ENCODE measurements at regions not wholly inside any gene's neighbourhood (a gene's known extent, or its start where the extent isn't known, plus 50 kb on each side); places are given as distances from the start of the nearest gene placed in this dataset.
"Not testable (repeated sequence)": the region's sequence is repeated elsewhere in the genome, so short reads cannot be mapped to it uniquely, and the experiment has no call there.

- H3K9me1 ChIP-seq (ENCODE audit: control insufficient read depth, extremely low read depth, insufficient read depth, low read length); H3K79me2 ChIP-seq (ENCODE audit: control insufficient read depth, insufficient read depth, low read length); H3K4me1 ChIP-seq (ENCODE audit: control insufficient read depth, extremely low read depth, insufficient read depth, low read length); H3K27ac ChIP-seq (ENCODE audit: control insufficient read depth, insufficient read depth, low read length); H2AFZ ChIP-seq (ENCODE audit: control insufficient read depth, low read length); H3K27me3 ChIP-seq (ENCODE audit: control insufficient read depth, extremely low read depth, insufficient read depth, low read length); H3K4me2 ChIP-seq (ENCODE audit: control insufficient read depth, extremely low read depth, insufficient read depth, low read depth, low read length); dilution Hi-C loops (cut with MboI; ENCODE audit: extremely low pct_ligation_motif_present, low sequenced_read_pairs); H3K4me3 ChIP-seq (ENCODE audit: control insufficient read depth in 2 of 3, extremely low read depth in 1 of 3, insufficient read depth in 2 of 3, low read depth in 1 of 3, low read length in 3 of 3); H3K36me3 ChIP-seq (ENCODE audit: control insufficient read depth in 2 of 2, extremely low read depth in 1 of 2, insufficient read depth in 2 of 2, low read length in 2 of 2); FAIRE-seq; H3K9ac ChIP-seq (ENCODE audit: control insufficient read depth, extremely low read depth, insufficient read depth, low read length); DNase-seq (ENCODE audit: low read depth, low spot score); H3K9me3 ChIP-seq (ENCODE audit: control insufficient read depth, low read depth, low read length); H4K20me1 ChIP-seq (ENCODE audit: control insufficient read depth, extremely low read depth, insufficient read depth, low read length): not testable (repeated sequence)
Measured at GRCh38 chr17:30680681-30681080, 143.8 kb downstream of the CRLF3 start.

DNA sequence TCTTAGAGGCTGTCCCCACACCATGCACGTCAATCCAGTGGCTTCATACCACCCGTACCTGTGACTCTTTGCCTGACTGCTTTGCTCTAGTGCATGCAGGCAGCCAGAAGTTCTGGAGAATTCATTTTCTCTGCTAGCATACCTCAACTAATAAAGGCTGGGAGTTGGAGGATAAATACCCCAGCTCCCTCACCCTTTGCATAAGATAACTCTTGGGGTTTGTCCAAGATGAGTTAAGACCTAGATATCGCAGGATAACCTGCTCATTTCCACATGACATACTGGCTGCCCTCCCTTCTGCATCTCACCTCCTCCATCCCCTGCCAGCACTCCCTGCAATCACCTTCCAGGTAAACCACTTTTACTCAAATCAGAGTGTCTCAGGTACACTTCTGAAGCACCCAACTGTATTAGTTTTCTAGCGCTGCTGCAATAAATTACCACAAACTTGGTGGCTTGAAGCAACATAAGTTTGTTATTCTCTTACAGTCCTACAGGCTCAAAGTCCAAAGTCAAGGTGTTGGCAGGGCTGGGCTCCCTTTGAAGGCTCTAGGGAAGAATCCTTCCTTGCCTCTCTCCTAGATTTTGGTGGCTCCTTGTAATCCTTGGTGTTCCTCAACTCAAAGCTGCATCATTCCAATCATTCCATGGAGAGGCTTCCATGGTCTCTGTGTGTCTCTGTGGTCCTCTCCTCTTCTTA, 146.8 kb downstream of the CRLF3 start:
- DNase-seq (ENCODE audit: low read depth, low spot score): no peak
- FAIRE-seq: no peak
- Histone ChIP-seq H3K4me2 (ENCODE audit: control insufficient read depth, extremely low read depth, insufficient read depth, low read depth, low read length) (no peak overlapping the region), H3K4me3 (ENCODE audit: control insufficient read depth in 2 of 3, extremely low read depth in 1 of 3, insufficient read depth in 2 of 3, low read depth in 1 of 3, low read length in 3 of 3) (no peak overlapping the region), H2AFZ (ENCODE audit: control insufficient read depth, low read length) (no peak overlapping the region), H3K36me3 (ENCODE audit: control insufficient read depth in 2 of 2, extremely low read depth in 1 of 2, insufficient read depth in 2 of 2, low read length in 2 of 2) (no peaks in the 10 kb centered on the region), H4K20me1 (ENCODE audit: control insufficient read depth, extremely low read depth, insufficient read depth, low read length) (no peaks in the 10 kb centered on the region), H3K4me1 (ENCODE audit: control insufficient read depth, extremely low read depth, insufficient read depth, low read length) (no peaks in the 10 kb centered on the region), H3K9me1 (ENCODE audit: control insufficient read depth, extremely low read depth, insufficient read depth, low read length) (no peaks in the 10 kb centered on the region), H3K27me3 (ENCODE audit: control insufficient read depth, extremely low read depth, insufficient read depth, low read length) (no peaks in the 10 kb centered on the region), H3K79me2 (ENCODE audit: control insufficient read depth, insufficient read depth, low read length) (no peaks in the 10 kb centered on the region), H3K9ac (ENCODE audit: control insufficient read depth, extremely low read depth, insufficient read depth, low read length) (no peak overlapping the region), H3K27ac (ENCODE audit: control insufficient read depth, insufficient read depth, low read length) (no peak overlapping the region), H3K9me3 (ENCODE audit: control insufficient read depth, low read depth, low read length) (no peaks in the 10 kb centered on the region)
- dilution Hi-C loops (cut with MboI; ENCODE audit: extremely low pct_ligation_motif_present, low sequenced_read_pairs): no loop called here
- TF ChIP-seq CTCF (optimal IDR thresholded peaks at IDR 0.05 in 1 of 3, IDR thresholded peaks at IDR 0.05 in 1 of 3, conservative IDR thresholded peaks at IDR 0.05 in 1 of 3; ENCODE audit: extremely low read depth in 1 of 3, insufficient read depth in 2 of 3, low read length in 3 of 3) (no peak), EZH2 (IDR thresholded peaks at IDR 0.05; ENCODE audit: low read length) (no peak)

DNA sequence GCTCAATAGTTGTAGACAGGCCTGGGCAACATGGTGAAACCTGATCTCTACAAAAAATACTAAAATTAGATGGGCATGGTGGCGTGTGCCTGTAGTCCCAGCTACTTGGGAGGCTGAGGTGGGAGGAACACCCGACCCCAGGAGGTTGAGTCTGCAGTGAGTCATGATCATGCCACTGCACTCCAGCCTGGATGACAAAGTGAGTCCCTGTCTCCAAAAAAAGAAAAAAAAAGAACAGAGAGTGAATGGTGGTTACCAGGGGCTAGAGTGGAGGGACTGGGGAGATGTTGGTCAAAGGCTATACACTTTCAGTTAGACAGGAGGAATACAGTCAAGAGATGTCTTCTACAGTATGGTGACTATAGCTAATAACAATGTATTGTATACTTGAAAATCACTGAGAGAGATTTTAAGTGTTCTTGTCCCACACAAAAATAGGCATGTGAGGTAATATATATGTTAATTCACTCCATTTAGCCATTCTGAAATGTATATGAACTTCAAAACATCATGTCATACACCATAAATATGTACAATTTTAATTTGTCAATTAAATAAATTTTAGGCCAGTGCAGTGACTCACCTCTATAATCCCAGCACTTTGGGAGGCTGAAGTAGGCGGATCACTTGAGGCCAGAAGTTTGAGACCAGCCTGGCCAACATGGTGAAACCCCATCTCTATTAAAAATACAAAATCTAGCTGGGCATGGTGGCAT, 148.6 kb downstream of the CRLF3 start:
- H3K4me2 ChIP-seq (ENCODE audit: control insufficient read depth, extremely low read depth, insufficient read depth, low read depth, low read length); H3K36me3 ChIP-seq (ENCODE audit: control insufficient read depth in 2 of 2, extremely low read depth in 1 of 2, insufficient read depth in 2 of 2, low read length in 2 of 2); H3K27ac ChIP-seq (ENCODE audit: control insufficient read depth, insufficient read depth, low read length); H3K9me3 ChIP-seq (ENCODE audit: control insufficient read depth, low read depth, low read length); FAIRE-seq; H3K4me1 ChIP-seq (ENCODE audit: control insufficient read depth, extremely low read depth, insufficient read depth, low read length); DNase-seq (ENCODE audit: low read depth, low spot score); H3K9ac ChIP-seq (ENCODE audit: control insufficient read depth, extremely low read depth, insufficient read depth, low read length); H3K4me3 ChIP-seq (ENCODE audit: control insufficient read depth in 2 of 3, extremely low read depth in 1 of 3, insufficient read depth in 2 of 3, low read depth in 1 of 3, low read length in 3 of 3); H3K79me2 ChIP-seq (ENCODE audit: control insufficient read depth, insufficient read depth, low read length); H3K9me1 ChIP-seq (ENCODE audit: control insufficient read depth, extremely low read depth, insufficient read depth, low read length); H3K27me3 ChIP-seq (ENCODE audit: control insufficient read depth, extremely low read depth, insufficient read depth, low read length); dilution Hi-C loops (cut with MboI; ENCODE audit: extremely low pct_ligation_motif_present, low sequenced_read_pairs); H4K20me1 ChIP-seq (ENCODE audit: control insufficient read depth, extremely low read depth, insufficient read depth, low read length); H2AFZ ChIP-seq (ENCODE audit: control insufficient read depth, low read length): not testable (repeated sequence)

DNA sequence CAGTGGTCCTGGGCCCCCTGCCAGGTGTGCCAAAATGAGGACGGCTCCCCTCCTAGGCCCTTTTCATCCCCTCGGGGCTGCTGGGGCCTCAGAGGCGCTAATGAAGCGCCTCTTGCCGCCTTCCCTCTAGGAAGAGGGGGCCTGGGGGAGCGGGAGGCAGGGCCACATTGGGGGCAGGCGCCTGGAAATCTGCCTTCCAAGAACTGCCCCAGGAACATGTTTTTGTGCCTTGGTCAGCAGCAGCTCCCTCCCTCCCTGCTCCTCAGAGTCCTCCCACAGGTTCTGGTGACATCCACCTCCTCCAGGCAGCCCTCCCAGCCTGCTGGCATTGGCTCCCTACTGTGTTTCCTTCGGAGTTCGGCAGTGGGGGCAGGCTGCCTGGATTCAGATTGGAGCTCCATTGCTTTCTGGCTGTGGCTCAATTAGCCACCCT, 155.3 kb downstream of the CRLF3 start:
- dilution Hi-C loops (cut with MboI; ENCODE audit: extremely low pct_ligation_motif_present, low sequenced_read_pairs); H3K4me3 ChIP-seq (ENCODE audit: control insufficient read depth in 2 of 3, extremely low read depth in 1 of 3, insufficient read depth in 2 of 3, low read depth in 1 of 3, low read length in 3 of 3); H3K4me1 ChIP-seq (ENCODE audit: control insufficient read depth, extremely low read depth, insufficient read depth, low read length); H3K4me2 ChIP-seq (ENCODE audit: control insufficient read depth, extremely low read depth, insufficient read depth, low read depth, low read length); FAIRE-seq; H3K79me2 ChIP-seq (ENCODE audit: control insufficient read depth, insufficient read depth, low read length); H4K20me1 ChIP-seq (ENCODE audit: control insufficient read depth, extremely low read depth, insufficient read depth, low read length); H3K36me3 ChIP-seq (ENCODE audit: control insufficient read depth in 2 of 2, extremely low read depth in 1 of 2, insufficient read depth in 2 of 2, low read length in 2 of 2); H3K9me1 ChIP-seq (ENCODE audit: control insufficient read depth, extremely low read depth, insufficient read depth, low read length); H3K9me3 ChIP-seq (ENCODE audit: control insufficient read depth, low read depth, low read length); H3K27me3 ChIP-seq (ENCODE audit: control insufficient read depth, extremely low read depth, insufficient read depth, low read length); DNase-seq (ENCODE audit: low read depth, low spot score); H3K9ac ChIP-seq (ENCODE audit: control insufficient read depth, extremely low read depth, insufficient read depth, low read length); H3K27ac ChIP-seq (ENCODE audit: control insufficient read depth, insufficient read depth, low read length); H2AFZ ChIP-seq (ENCODE audit: control insufficient read depth, low read length): not testable (repeated sequence)

Data from keratinocyte (primary cell).